Astrocyte of the cerebellum (primary cell): ENCODE measurements at regions not wholly inside any gene's neighbourhood (a gene's known extent, or its start where the extent isn't known, plus 50 kb on each side); places are given as distances from the start of the nearest gene placed in this dataset.
A peak's percentile ranks its signal among the peaks of the same experiment; 100 is the strongest.
"Not testable (repeated sequence)": the region's sequence is repeated elsewhere in the genome, so short reads cannot be mapped to it uniquely, and the experiment has no call there.

Experiments
- DNase-seq: peaks from one replicate; pipeline ENCODE4 v3.0.0-alpha.2; 2011; ENCODE audit warnings: low read depth
- H3K4me3 ChIP-seq: 2 replicates; pipeline ENCODE4 v1.5.1; 2011; ENCODE audit warnings: mild to moderate bottlenecking, low read depth, low read length, moderate library complexity
- CTCF ChIP-seq: IDR thresholded peaks from 2 replicates; pipeline ENCODE4 v1.5.1; 2012; ENCODE audit warnings: low read length, low read depth, moderate library complexity, mild to moderate bottlenecking; ENCODE audit errors: missing control alignments
- in situ Hi-C: cut with HindIII; loops from 2 replicates; pipeline ENCODE4 v1.10.0; 2017; ENCODE audit warnings: low sequenced_read_pairs

GRCh38 chr18:75854174-75854573, 426.7 kb upstream of the SMIM21 start:
- no peak for DNase-seq
- H3K4me3 ChIP-seq, result no peak overlapping the region
- peak; percentile 23 for TF ChIP-seq CTCF
- in situ Hi-C loops, result no loop called here

- in situ Hi-C loops, result no loop called here
- H3K4me3 ChIP-seq, result no peak overlapping the region
- no peak for TF ChIP-seq CTCF
- no peak for DNase-seq
These were observed 418.8 kb upstream of the SMIM21 start for GRCh38 chr18:75846321-75846720.

- no peak for DNase-seq
- in situ Hi-C loops, result no loop called here
- TF ChIP-seq CTCF, result no peak
- no peak overlapping the region for H3K4me3 ChIP-seq
These were observed 417.9 kb upstream of the SMIM21 start for GRCh38 chr18:75845413-75845812.

- H3K4me3 ChIP-seq, result no peak overlapping the region
- TF ChIP-seq CTCF, result no peak
- in situ Hi-C loops, result no loop called here
- DNase-seq, result no peak
These were observed 416.6 kb upstream of the SMIM21 start for GRCh38 chr18:75844146-75844545.

- no peak overlapping the region for H3K4me3 ChIP-seq
- no peak for DNase-seq
- no peak for TF ChIP-seq CTCF
- in situ Hi-C loops, result no loop called here
These were observed 412.6 kb upstream of the SMIM21 start for GRCh38 chr18:75840131-75840530.

- H3K4me3 ChIP-seq, DNase-seq: not testable (repeated sequence)
- in situ Hi-C loops, result loop anchor here (5.0 kb wide), 1 partner anchor 52 kb away; no protein-coding TSS in a partner anchor
These were observed 412.2 kb upstream of the SMIM21 start for GRCh38 chr18:75839686-75840085.

- no peak for TF ChIP-seq CTCF
- H3K4me3 ChIP-seq, result no peak overlapping the region
- in situ Hi-C loops, result loop anchor here (5.0 kb wide), 1 partner anchor 52 kb away; no protein-coding TSS in a partner anchor
- DNase-seq, result no peak
These were observed 411.5 kb upstream of the SMIM21 start for GRCh38 chr18:75839041-75839440.
